Frontal cortex (tissue), 3 donors: ENCODE measurements at regions not wholly inside any gene's neighbourhood (a gene's known extent, or its start where the extent isn't known, plus 50 kb on each side); places are given as distances from the start of the nearest gene placed in this dataset.

Experiments used
- DNase-seq, 2 donors: peaks; one replicate each; pipeline ENCODE4 v3.0.0; 2012; ENCODE audit warnings: low spot score in 2 of 2
- FAIRE-seq: peaks from 2 replicates; lab custom pipeline; 2012; peaks lifted over from hg19 to GRCh38; lab: Jason Lieb, UNC
- donor health status: control.
- donor health status: control.
- donor health status: control.

- FAIRE-seq (no peak), DNase-seq (no peak)
Measured at GRCh38 chr3:34264337-34265041, 466.1 kb downstream of the PDCD6IP start.

- FAIRE-seq (no peak), DNase-seq (no peak)
Measured at GRCh38 chr3:34267088-34267487, 468.7 kb downstream of the PDCD6IP start.

GRCh38 chr3:34268032-34268709, 469.7 kb downstream of the PDCD6IP start:
- FAIRE-seq = no peak
- DNase-seq = no peak

GRCh38 chr3:34275811-34276210, 477.4 kb downstream of the PDCD6IP start:
- DNase-seq (no peak), FAIRE-seq (no peak)

GRCh38 chr3:34276342-34276741, 477.9 kb downstream of the PDCD6IP start:
- FAIRE-seq (no peak), DNase-seq (no peak)

- FAIRE-seq (no peak), DNase-seq (no peak)
Measured at GRCh38 chr3:34277110-34277509, 478.7 kb downstream of the PDCD6IP start.

- FAIRE-seq = no peak
- no peak for DNase-seq
Measured at GRCh38 chr3:34279901-34280300, 481.5 kb downstream of the PDCD6IP start.

- DNase-seq (no peak), FAIRE-seq (no peak)
Measured at GRCh38 chr3:34283751-34284150, 485.3 kb downstream of the PDCD6IP start.

- DNase-seq = no peak
- no peak for FAIRE-seq
Measured at GRCh38 chr3:34284959-34285826, 486.8 kb downstream of the PDCD6IP start.

- FAIRE-seq = no peak
- no peak for DNase-seq
Measured at GRCh38 chr3:34285827-34286188, 487.4 kb downstream of the PDCD6IP start.

- DNase-seq = no peak
- FAIRE-seq = no peak
Measured at GRCh38 chr3:34292605-34293300, 494.3 kb downstream of the PDCD6IP start.

- FAIRE-seq = no peak
- DNase-seq = no peak
Measured at GRCh38 chr3:34294240-34294639, 495.8 kb downstream of the PDCD6IP start.

GRCh38 chr3:34296796-34297195, 498.4 kb downstream of the PDCD6IP start:
- DNase-seq (no peak), FAIRE-seq (no peak)

GRCh38 chr3:34298653-34299052, 500.2 kb downstream of the PDCD6IP start:
- FAIRE-seq (no peak), DNase-seq (no peak)

GRCh38 chr3:34300621-34301020, 502.2 kb downstream of the PDCD6IP start:
- DNase-seq (no peak), FAIRE-seq (no peak)

- FAIRE-seq (no peak), DNase-seq (no peak)
Measured at GRCh38 chr3:34301313-34301712, 502.9 kb downstream of the PDCD6IP start.

- FAIRE-seq (no peak), DNase-seq (no peak)
Measured at GRCh38 chr3:34305266-34305665, 506.8 kb downstream of the PDCD6IP start.

GRCh38 chr3:34312684-34313083, 514.3 kb downstream of the PDCD6IP start:
- FAIRE-seq = no peak

GRCh38 chr3:34319881-34320280, 521.5 kb downstream of the PDCD6IP start:
- DNase-seq (no peak), FAIRE-seq (no peak)

More at GRCh38 chr3:34312684-34313083, 514.3 kb downstream of the PDCD6IP start:
- no peak for DNase-seq

GRCh38 chr3:34323517-34323916, 525.1 kb downstream of the PDCD6IP start:
- FAIRE-seq (no peak), DNase-seq (no peak)
